Posterior vena cava (tissue), 2 donors: ENCODE measurements at regions not wholly inside any gene's neighbourhood (a gene's known extent, or its start where the extent isn't known, plus 50 kb on each side); places are given as distances from the start of the nearest gene placed in this dataset.
"Not testable (repeated sequence)": the region's sequence is repeated elsewhere in the genome, so short reads cannot be mapped to it uniquely, and the experiment has no call there.

Experiments used
- DNase-seq: peaks from one replicate; pipeline ENCODE4 v3.0.0-alpha.2; 2020; ENCODE audit warnings: low spot score
- intact Hi-C, 2 donors: fragments of 100-400 bp; cut with DNase I; formaldehyde crosslinking; loops; one replicate each; pipeline versions ENCODE4 v1.14.1 to v1.14.2; 2022 to 2023
- donor health status: DM: yes; HTN: yes; CAD: no.
- donor health status: DM: yes; HTN: yes; CAD: no.

- no peak for DNase-seq
- intact Hi-C loops: no loop called here
These were observed 79.7 kb upstream of the RAP1B start for GRCh38 chr12:68530965-68531364.

- intact Hi-C loops: no loop called here
- DNase-seq: no peak
These were observed 78.4 kb upstream of the RAP1B start for GRCh38 chr12:68532204-68532886.

DNA sequence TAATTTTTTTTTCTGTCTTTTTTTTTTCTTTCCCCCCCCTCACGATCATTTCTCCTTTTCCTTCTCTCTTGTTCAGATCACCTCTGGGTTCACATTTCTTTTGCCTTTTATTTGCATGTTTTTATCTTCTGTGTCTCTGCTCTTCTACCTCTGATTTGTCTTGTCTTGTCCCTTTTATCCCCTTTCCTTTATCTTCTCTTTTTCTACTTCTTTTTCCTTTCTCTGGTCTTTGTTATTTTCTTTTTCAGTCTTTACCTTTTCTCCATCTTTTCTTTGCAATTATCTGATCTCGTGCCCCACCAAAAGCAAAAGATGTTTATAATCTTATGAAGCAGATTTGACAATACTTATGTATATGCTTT lies 77.8 kb upstream of the RAP1B start:
- intact Hi-C loops: no loop called here
- DNase-seq: no peak

- intact Hi-C loops: no loop called here
- no peak for DNase-seq
These were observed 76.6 kb upstream of the RAP1B start for GRCh38 chr12:68534108-68534507.

GRCh38 chr12:68536885-68537485 lies 73.7 kb upstream of the RAP1B start:
- intact Hi-C loops: no loop called here

GRCh38 chr12:68537571-68537970 lies 73.1 kb upstream of the RAP1B start:
- intact Hi-C loops: no loop called here
- no peak for DNase-seq

More at GRCh38 chr12:68536885-68537485, 73.7 kb upstream of the RAP1B start:
- DNase-seq: no peak

GRCh38 chr12:68538726-68539614 lies 71.7 kb upstream of the RAP1B start:
- DNase-seq: peak; percentile 89
- intact Hi-C loops: no loop called here

GRCh38 chr12:68539615-68539952 lies 71.1 kb upstream of the RAP1B start:
- intact Hi-C loops: no loop called here
- no peak for DNase-seq

DNA sequence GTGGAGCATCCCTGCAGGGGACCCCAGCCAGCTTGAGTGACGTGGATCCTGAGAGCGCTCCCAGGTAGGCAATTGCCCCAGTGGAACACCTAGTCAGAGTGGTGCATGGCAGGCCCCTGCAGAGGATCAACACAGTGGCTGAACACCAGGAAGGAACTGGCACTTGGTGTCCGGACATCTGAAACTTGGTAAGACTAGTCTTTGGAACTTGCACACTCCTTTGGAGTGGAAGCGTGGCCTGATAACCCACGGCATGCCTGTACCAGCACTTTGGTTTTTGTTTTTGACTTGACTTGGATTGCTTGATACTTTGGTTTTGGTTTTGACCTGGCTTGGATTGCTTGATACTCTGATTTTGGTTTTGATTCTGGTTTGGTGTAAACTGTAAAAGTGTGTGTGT lies 69.9 kb upstream of the RAP1B start:
- DNase-seq, intact Hi-C loops: not testable (repeated sequence)

DNA sequence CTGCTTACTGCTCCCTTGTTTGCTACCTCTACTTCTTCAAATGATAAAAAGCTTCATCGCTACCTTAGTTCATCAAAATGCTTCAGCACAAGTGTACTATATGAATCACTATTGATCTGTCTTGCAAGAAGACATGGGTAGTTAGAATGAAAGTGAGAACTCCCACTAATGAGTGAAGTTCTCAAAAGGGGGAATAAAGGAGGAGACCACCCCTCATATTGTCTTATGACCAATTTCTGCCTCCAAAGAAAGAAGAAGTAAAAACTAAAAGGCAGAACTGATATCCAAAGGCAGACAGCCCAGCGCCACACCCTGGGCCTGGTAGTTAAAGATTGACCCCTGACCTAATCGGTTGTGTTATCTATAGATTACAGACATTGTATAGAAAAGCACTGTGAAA lies 63.4 kb upstream of the RAP1B start:
- DNase-seq, intact Hi-C loops: not testable (repeated sequence)

- intact Hi-C loops, DNase-seq: not testable (repeated sequence)
These were observed 58.0 kb upstream of the RAP1B start for GRCh38 chr12:68552605-68553195.

- intact Hi-C loops: no loop called here
- no peak for DNase-seq
These were observed 53.5 kb upstream of the RAP1B start for GRCh38 chr12:68557011-68557730.

DNA sequence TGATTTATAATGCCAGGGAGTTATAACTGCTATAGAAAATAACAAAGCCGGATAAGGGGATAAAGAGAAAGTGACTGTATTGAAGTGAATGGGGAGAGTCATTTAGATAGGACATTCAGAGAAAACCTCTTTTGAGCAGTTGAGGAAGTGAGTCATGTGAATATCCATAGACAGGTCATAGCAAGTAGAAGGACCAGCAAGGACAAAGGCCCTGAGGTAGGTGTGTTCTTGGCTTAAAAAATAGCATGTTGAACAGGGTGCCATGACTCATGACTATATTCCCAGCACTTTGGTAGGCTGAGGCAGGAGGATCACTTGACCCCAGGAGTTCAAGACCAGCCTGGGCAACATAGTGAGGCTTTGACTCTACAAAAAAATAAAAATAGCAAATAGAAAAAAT lies 51.5 kb upstream of the RAP1B start:
- intact Hi-C loops: no loop called here
- DNase-seq: no peak

GRCh38 chr12:68559984-68560850 lies 50.5 kb upstream of the RAP1B start:
- intact Hi-C loops: no loop called here
- DNase-seq: peak; percentile 87

- intact Hi-C loops: no loop called here
- DNase-seq: no peak
These were observed 49.8 kb upstream of the RAP1B start for GRCh38 chr12:68560851-68561422.
